HG02870 (cell line): ENCODE measurements at regions not wholly inside any gene's neighbourhood (a gene's known extent, or its start where the extent isn't known, plus 50 kb on each side); places are given as distances from the start of the nearest gene placed in this dataset.
A peak's percentile ranks its signal among the peaks of the same experiment; 100 is the strongest.

ENCODE experiments used
- ATAC-seq: cut with Tn5 transposase; IDR thresholded peaks from one replicate; pipeline ENCODE4 v1.9.1; 2021; ENCODE audit warnings: mild to moderate bottlenecking, moderate library complexity; ENCODE audit not compliant: unreplicated experiment

DNA sequence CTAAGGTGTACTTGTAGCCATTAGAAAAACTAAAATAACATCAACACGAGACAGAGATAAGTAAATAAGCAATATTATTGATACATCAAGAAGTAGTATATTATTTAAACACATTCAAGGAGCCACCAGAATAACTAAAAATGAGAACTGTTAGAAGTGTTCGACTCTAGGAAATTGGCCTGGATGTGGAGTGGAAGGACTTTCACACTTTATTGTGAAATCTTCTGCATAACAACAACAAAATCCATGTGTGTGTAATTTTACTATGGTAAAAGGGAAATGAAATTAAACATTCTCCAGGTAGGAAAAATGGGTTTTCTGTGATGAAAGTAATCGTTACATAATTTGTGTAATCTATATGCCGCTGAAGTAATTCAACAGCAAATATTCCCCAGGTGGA, 96.3 kb upstream of the RNF152 start:
- ATAC-seq, result no peak

DNA sequence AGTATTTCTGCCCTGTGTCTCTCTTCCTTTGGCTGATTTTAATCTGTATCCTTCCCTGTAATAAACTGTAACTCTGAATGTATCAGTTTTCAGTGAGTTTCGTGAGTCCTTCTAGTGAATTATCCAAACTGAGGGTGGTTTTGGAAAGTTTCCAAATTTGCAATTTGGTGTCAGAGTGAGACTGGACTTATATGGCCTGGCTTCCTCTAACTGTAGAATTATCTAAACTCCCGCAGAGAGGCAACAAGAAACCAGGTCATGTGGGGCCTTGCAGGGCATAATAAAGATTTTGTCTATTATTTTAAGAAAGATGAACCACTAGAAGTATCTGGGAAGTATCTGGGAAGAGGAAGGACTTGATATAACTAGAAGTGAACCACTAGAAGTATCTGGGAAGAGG, 95.3 kb upstream of the RNF152 start:
- ATAC-seq, result no peak

DNA sequence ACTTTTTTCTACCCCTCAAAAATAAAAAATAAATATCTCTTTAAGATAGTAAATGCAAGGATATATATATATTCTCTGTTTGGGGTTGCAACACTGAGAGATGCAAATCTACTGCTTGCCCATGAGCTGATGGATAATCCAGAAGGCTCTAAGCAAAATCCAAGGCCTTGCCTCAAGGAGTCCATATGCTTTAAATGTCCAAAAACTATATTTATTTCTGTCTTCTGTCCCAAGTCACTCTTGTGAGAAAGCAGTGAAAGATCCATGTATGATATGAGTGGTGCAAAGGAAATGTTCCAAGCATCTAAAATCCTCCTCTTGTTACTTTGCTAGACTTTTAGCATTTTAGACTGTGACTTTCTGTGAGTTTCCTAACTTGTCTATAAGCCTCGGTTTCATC, 92.9 kb upstream of the RNF152 start:
- ATAC-seq, result no peak

DNA sequence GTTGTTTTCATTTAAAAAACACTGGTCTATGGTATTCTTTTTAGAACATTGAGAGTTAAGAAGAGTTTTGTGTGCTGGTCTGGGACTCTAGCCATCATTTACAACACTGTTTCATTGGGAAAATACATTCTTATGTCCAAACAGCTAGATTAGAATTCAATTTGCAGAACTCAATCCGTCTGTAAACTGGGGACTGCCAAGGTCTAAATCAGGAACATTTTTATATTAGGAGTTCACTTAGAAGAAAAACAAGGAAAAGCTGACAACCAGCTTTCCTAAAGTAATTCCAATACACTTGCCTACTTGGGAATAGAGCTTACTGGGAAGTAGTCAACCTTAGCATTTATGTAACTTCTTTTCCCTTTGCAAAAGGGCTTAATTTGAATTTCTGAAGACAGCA, 91.5 kb upstream of the RNF152 start:
- no peak for ATAC-seq

DNA sequence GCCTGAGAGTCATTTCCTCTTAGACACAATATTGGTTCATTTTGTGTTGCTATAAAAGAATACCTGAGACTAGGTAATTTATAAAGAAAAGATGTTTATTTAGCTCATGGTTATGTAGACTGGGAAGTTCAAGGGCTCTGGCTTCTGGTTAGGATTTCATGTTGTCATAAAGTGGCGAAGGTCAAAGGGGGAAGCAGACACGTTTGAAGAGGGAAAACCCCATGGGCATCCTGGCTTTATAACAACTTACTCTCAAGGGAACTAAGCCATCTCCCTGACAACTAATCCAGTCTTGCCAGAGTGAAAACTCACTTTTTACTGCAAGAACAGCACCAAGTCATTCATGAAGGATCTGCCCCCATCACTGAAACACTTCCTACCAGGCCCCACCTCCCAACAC, 89.7 kb upstream of the RNF152 start:
- ATAC-seq, result peak; percentile 55

DNA sequence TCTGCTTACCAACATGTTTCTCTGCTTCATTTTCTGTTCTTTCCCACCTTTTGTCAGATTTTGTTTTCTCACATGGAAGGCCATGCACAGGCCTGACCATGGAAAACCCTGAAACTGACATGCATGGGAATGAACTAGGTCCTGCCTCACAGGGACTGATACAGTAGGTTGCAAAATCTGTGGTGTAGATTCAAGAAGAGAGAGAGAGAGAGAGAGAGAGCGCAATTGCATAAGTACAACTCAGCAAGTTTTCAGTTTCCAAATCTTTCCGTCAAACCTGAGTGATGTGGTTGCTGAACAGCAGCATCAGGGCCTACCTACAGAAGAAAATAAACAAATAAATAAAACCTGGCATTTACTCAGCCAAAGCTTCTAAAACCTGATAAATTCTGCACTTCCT, 87.5 kb upstream of the RNF152 start:
- ATAC-seq, result no peak

DNA sequence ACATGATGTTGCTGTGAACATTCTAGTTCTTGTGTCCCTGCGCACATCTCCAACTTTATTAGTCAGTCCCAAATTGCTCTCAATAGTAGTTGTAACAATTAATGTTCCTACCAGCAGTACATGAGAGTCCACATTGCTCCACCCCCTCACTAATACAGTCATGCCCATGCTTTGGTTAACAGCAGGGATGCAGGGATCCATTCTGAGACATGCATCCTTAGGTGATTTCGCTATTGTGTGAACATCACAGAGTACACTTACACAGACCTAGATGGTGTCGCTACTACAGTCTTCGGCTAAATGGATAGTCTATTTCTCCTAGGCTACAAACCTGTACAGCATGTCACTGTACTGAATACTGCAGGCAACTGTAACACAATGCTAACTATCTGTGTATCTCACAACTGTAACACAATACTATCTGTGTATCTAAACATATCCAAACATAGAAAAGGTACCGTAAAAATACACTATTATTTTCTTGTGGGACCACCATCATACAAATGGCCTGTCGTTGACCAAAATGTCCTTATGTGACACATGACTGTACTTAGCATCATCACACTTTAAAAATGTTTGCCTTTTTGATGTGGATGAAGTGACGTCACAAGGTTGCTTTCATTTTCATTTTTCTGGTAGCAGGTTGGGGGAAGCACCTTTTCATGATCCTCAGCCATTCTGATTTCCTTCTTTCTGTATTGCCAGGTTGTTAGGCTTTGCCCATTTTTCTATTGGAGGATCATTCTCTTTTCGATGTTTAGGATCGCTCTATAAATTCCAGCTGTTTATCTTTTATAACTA, 82.9 kb upstream of the RNF152 start:
- peak; percentile 55 for ATAC-seq

DNA sequence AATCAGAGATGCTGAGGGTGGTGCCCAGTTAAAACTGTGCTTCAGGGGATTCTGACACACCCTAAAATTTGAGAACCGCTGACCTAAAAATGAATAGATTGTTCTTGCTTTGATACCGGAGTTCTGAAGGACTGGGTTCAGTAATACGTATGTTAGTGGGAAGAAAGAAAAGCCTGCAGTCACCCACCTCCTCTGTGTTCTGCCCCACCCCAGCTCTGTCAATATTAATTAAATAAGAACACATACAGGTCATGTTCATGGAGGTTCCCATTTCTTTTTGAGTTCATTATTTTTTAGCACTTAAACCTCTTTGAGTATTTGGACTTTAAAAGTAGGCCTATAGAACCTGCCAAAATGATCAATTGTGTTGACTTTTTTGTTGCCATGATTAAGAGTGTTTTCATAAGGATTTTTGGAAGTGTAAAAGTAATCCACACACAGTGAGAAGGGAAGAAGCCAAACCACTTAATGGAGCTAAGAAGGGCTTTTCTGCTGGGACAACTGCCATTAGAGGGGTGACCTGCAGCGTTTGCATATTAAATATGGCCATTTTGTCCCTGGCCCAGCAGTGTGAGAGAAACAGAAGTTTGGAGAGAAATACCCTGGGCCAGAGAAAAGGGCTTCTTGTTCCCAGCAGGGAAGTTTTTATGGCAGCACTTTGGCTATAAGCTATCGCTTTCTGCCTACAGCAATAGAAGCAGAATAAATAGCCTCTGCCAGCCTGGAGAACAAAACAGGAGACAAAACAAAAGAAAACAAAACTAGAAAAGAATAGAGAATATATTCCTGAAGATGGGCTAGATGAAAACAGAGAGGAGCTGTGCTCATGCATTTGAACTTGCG, 80.7 kb upstream of the RNF152 start:
- no peak for ATAC-seq

DNA sequence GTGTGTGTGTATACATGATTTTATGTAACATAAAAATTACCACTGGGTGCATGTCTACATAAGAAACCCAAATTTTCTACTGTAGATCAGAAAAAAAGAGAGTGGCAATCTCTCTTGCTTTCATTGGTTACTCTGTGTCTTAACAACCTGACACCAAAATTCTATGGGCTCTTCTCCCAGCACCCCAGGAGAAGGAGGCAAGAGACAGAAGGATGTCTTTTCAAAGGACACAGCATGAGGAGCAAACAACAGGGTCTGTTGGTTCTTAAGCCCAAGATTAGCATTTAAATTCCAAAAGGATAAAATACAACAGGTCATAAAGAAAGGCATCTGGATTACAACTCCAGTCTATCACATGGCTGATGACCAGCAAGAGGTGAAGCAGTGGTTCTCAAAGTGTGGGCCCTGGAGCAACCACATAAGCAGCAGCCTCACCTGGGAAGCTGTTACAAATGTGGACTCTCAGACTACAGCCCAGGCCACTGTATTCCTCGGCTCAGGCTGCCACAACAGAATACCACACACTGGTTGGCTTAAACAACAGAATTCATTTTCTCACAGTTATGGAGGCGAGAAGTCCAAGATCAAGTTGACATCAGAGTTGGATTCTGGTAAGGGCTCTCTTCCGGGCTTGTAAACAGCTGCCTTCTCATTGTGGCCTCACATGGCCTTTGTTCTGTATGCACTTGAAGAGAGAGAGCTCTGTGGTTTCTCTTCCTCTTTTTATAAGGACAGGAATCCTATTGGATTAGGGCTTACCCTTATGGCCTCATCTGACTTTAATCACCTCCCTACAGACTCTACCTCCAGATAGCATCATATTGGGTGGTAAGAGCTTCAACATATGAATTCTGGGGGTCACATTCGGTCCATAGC, 79.8 kb upstream of the RNF152 start:
- ATAC-seq, result peak; percentile 75

DNA sequence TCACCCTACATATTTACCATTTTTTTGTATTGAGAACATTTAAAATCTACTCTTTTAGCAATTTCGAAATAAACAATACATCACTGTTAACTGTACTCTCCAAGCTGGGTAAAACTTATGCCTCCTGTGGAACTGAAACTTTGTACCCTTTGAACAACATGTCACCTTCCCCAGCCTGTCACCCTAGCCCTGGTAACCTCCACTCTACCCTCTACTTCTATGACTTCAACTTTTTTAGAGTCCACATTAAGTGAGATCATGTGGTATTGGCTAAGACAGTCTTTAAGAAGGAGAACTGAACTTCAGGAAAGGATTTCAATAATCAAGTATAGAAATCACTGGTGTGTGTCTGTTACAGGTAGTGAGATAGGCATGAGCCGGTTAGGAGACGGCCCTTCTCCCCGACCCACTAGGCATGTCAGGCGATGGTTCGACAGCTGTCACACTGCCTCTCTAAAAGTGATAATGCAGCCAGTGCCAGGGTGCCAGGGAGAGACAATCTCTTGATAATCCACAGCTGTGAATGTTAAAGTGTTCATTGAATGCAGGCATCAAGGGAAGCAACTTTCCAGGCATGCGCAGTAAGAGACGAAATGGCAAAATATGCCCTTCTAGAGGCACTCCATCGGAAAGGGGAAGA, 74.6 kb upstream of the RNF152 start:
- ATAC-seq, result no peak

DNA sequence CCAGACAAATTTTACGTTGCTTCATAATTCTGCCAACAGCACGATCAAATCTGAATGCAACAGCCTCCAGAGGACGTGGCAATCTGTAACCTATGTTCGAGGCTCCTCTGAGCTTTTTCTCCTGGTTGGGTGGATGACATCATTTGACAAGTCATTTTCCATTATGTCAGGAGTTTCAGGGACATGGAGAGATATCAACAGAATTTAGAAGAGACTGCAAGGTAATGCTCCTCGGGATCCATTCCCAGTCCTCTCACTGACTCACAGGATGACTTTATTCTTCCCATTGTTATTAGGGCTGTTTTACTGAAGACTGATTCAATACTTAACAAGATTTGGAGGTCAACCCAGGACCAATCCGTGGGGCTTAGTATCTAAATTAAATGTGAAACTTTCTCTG, 72.5 kb upstream of the RNF152 start:
- no peak for ATAC-seq

DNA sequence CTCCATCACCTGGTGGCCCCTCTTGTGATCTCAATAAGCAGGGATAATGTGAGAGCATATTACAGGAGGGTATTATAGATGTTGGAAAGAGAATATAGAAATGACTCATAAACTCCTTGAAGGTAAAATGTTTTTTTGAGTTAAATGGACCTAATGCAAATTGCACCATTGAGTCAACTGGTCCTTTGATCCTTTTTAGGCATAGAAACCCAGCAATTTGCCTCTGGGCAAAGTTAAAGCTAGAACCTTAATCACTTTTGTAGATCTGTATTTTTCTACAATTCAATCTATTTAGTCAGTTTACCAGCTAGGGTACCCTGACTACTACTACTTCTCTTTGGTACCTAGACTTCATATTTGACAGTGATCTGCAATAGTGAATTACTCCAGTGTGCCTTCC, 71.8 kb upstream of the RNF152 start:
- ATAC-seq, result no peak

DNA sequence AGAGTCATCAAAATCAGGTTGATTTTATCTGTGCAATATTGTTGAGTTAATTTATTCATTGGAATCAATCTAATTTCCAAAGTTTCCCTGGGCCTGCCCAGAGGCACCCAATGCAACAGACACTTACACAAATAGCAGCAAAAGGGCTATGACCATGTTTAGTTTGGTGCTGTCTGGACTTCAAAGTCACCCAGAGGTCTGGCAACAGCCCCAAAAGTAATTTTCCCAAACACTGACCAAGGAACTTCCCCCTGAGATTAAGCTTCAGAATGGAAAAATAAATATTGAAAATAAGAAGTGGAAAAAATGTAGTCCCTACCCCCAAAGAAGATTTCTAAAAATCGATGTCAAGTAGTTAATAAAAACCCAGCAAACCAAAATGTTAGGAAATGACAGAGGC, 70.9 kb upstream of the RNF152 start:
- ATAC-seq, result no peak

DNA sequence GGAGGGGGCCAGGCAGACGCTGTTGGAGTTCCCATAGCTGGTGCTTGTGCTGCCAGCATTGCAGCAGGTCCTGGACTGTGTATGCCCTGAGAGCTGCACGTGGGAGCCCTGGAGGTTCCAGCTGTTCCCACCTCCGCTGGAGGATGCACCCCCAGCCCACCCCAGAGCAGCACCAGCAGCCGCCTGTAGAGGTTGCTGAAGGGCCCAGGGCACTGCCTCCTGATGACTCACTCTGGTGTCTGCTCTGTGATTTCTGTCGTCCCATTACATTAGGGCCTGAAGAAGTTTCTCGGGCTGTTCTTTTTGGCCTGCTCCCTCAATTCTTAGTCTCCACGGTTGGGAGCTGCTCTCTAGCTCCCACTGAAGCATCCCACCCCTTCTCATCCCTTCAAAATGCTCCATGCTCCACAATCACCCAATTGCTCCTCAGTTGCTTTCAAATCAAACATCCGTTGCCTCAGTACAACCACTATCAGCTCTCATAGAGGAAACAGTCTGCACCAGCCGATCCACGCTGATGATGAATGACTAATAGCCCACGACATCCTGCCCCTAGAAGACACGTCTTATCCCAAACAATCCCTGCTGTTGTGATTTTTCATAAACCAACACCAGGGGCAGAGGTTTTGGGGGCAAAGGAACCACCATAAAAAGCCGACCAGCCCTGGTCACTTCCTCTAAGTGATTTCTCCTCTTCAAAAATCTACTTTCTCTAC, 65.2 kb upstream of the RNF152 start:
- ATAC-seq, result no peak

DNA sequence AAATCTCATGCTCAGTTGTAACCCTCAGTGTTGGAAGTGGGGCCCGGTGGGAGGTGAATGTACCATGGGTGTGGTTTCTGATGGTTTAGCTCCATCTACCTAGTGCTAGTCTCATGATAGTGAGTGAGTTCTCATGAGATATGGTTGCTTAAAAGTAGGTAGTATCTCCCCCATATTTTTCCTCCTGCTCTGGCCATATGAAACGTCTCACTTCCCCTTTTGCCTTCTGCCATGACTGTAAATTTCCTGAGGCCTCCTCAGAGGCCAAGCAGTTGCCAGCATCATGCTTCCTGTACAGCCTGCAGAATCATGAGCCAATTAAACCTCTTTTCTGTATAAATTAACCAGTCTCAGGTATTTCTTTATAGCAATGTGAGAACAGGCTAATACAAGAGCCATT, 62.8 kb upstream of the RNF152 start:
- ATAC-seq, result peak; percentile 25

DNA sequence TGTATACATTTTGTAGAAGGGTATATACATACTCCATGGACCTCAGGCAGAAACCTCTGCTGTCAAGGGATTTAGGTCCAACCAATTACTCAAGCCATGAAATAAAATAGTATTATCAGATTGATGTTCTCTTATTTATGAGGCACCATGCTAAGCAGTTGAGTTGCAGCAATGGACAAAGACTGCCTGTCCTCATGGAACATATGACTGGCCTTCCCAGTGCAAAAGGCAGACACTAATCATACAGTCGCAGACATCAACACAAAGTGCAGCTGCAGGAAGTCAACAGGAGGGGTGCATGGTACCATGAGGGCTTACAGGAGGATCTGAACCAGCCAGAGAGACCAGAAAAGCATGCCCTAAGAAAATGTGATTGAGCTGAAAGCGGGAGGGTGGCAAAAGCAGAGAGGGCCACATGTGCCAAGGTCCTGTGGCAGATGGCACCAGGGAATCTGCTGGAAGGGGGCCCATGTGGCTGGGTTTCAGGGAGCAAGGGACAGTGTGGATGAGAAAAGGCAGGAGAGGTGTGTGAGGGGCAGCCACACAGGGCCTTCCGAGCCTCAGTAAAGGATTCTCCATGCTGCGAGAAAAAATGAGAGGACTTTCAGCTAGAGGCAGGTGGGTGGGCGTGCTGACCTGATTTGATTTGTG, 61.4 kb upstream of the RNF152 start:
- ATAC-seq, result no peak

DNA sequence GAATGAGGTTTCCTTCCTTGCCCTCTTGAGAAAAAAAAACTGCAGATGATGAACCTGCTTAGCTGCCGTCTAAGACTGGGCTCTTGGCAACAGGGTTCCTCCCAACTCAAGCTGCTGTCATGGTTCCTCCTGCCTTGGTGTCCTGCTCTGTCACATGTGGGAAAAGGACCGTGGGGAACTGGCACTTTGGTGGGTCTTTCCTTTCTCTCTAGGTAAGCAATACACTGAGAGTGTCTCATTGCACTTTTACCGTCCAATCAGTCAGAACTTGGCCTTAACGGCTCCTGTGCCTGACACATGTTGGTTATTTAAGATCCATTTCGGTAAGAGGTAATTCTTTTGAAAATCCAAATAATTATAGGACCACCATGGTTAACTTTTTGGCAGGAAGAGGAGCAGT, 60.8 kb upstream of the RNF152 start:
- no peak for ATAC-seq

DNA sequence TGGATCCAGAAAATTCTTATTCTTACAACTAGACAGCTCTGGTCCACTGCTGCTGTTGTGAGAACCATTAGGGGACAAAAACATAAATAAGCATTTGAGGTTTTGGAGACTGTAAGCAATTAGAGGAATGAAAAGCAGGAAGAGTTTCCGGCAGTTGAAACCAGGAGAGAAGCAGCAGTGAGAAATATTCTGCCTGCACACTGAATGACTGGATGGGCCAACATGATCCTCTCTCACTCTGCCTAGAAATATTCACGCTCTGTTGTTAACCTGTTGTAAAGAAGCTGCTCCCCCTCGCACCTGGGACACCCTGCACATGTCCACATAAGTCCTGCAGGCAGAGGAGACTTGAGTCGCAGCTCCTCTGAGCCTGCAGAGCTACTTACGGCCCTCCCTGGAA, 60.4 kb upstream of the RNF152 start:
- ATAC-seq, result no peak

DNA sequence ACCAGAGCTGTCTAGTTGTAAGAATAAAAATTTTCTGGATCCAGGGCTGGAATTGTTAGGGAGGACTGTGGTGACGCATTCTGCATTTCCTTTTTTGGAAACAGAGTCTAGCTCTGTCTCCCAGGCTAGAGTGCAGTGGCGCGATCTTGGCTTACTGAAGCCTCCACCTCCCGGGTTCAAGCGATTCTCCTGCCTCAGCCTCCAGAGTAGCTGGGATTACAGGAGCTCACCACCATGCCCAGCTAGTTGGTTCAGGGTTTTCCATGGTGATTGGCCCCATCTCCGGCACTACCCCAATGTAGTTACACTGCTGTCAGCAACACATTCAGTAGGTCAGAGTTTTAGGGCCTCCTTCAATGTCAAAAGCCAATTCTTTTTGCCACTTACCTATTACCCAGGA, 58.6 kb upstream of the RNF152 start:
- no peak for ATAC-seq

DNA sequence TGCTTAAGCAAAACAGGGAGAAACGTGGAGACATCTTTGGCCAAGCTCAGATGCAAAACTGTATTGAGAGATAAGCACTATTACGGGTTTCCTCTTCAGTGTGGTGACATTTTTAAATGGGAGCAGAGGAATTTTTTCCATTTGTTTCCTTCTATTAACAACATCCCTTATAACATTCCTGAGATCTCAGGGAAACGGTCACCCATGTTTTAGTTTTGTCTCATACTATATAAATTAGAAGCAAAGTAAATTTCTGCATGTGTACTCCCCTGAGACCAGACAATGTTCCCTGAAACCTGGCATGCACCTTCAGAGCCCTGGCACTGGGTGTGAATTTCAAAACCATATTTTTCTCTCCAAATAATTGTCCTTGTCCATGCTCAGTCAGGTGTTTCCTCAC, 57.6 kb upstream of the RNF152 start:
- no peak for ATAC-seq
